HCT116 (cell line): ENCODE measurements at regions not wholly inside any gene's neighbourhood (a gene's known extent, or its start where the extent isn't known, plus 50 kb on each side); places are given as distances from the start of the nearest gene placed in this dataset.

Experiments
- CEBPB ChIP-seq: IDR thresholded peaks from 2 replicates; pipeline ENCODE4 v1.6.1; 2012; ENCODE audit warnings: low read depth
- CTCF ChIP-seq, 3 experiments: fragments of 200-600 bp in 1 of 3; sonication (generic) in 1 of 3; IDR thresholded peaks in 2 of 3; conservative IDR thresholded peaks in 1 of 3; 2 replicates each; pipeline ENCODE4 v1.5.1; 2012 to 2017; ENCODE audit warnings: low read depth in 2 of 3, low read length in 2 of 3, antibody characterized with exemption in 1 of 3, borderline replicate concordance in 1 of 3, control low read depth in 1 of 3, mild to moderate bottlenecking in 1 of 3, mixed read lengths in 1 of 3, mixed run types in 1 of 3, moderate library complexity in 1 of 3; ENCODE audit not compliant: insufficient read depth in 1 of 3
- POLR2A ChIP-seq: IDR thresholded peaks from 2 replicates; pipeline ENCODE4 v1.7.0; 2011; ENCODE audit warnings: borderline replicate concordance; ENCODE audit not compliant: insufficient read depth, insufficient read length; ENCODE audit errors: extremely low read depth
- POLR2AphosphoS5 ChIP-seq: IDR thresholded peaks from 2 replicates; pipeline ENCODE4 v1.6.1; 2011; ENCODE audit warnings: mild to moderate bottlenecking, low read depth, low read length, moderate library complexity
- SIN3A ChIP-seq: IDR thresholded peaks from 2 replicates; pipeline ENCODE4 v1.6.1; 2012; ENCODE audit warnings: low read depth
- ZFX ChIP-seq: fragments of 450-650 bp; IDR thresholded peaks from 2 replicates; pipeline ENCODE4 v1.6.1; 2017
- TF ChIP-seq, protein P1 (sequence below): IDR thresholded peaks from 2 replicates; pipeline ENCODE4 v1.6.1; 2012; ENCODE audit warnings: low read depth
- TF ChIP-seq, protein P2 (sequence below): IDR thresholded peaks from 2 replicates; pipeline ENCODE4 v1.6.1; 2012

GRCh38 chr7:51689547-51689946 is 372.9 kb upstream of the COBL start:
- TF ChIP-seq POLR2A = no peak
- no peak for TF ChIP-seq ZFX
- TF ChIP-seq CTCF (IDR thresholded peaks at IDR 0.05 in 2 of 3, conservative IDR thresholded peaks at IDR 0.05 in 1 of 3; ENCODE audit: borderline replicate concordance in 1 of 3, insufficient read depth in 1 of 3, low read depth in 2 of 3, low read length in 2 of 3) = no peak
- no peak for TF ChIP-seq CEBPB
- TF ChIP-seq, protein P1, sequence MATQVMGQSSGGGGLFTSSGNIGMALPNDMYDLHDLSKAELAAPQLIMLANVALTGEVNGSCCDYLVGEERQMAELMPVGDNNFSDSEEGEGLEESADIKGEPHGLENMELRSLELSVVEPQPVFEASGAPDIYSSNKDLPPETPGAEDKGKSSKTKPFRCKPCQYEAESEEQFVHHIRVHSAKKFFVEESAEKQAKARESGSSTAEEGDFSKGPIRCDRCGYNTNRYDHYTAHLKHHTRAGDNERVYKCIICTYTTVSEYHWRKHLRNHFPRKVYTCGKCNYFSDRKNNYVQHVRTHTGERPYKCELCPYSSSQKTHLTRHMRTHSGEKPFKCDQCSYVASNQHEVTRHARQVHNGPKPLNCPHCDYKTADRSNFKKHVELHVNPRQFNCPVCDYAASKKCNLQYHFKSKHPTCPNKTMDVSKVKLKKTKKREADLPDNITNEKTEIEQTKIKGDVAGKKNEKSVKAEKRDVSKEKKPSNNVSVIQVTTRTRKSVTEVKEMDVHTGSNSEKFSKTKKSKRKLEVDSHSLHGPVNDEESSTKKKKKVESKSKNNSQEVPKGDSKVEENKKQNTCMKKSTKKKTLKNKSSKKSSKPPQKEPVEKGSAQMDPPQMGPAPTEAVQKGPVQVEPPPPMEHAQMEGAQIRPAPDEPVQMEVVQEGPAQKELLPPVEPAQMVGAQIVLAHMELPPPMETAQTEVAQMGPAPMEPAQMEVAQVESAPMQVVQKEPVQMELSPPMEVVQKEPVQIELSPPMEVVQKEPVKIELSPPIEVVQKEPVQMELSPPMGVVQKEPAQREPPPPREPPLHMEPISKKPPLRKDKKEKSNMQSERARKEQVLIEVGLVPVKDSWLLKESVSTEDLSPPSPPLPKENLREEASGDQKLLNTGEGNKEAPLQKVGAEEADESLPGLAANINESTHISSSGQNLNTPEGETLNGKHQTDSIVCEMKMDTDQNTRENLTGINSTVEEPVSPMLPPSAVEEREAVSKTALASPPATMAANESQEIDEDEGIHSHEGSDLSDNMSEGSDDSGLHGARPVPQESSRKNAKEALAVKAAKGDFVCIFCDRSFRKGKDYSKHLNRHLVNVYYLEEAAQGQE = no peak
- TF ChIP-seq, protein P2, sequence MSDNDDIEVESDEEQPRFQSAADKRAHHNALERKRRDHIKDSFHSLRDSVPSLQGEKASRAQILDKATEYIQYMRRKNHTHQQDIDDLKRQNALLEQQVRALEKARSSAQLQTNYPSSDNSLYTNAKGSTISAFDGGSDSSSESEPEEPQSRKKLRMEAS = no peak
- no peak for TF ChIP-seq SIN3A
- TF ChIP-seq POLR2AphosphoS5 = no peak
